BE2C (cell line): ENCODE measurements at regions not wholly inside any gene's neighbourhood (a gene's known extent, or its start where the extent isn't known, plus 50 kb on each side); places are given as distances from the start of the nearest gene placed in this dataset.

Experiments used
- DNase-seq: peaks from one replicate; pipeline ENCODE4 v3.0.0-alpha.2; 2020
- H3K27me3 ChIP-seq: fragments of 250-450 bp; sonication (Bioruptor Pico); 2 replicates; pipeline ENCODE4 v1.5.1; 2020; ENCODE audit warnings: mild to moderate bottlenecking
- H3K36me3 ChIP-seq: fragments of 250-450 bp; sonication (Bioruptor Pico); 2 replicates; pipeline ENCODE4 v1.5.1; 2020; ENCODE audit warnings: mild to moderate bottlenecking
- H3K4me1 ChIP-seq: fragments of 250-450 bp; sonication (Bioruptor Pico); 2 replicates; pipeline ENCODE4 v1.5.1; 2020
- H3K4me3 ChIP-seq: 2 replicates; pipeline ENCODE4 v1.5.1; 2011; ENCODE audit warnings: low read depth, low read length
- H3K9me3 ChIP-seq: fragments of 250-450 bp; sonication (Bioruptor Pico); 2 replicates; pipeline ENCODE4 v1.5.1; 2020
- TF ChIP-seq, protein P1 (sequence below): IDR thresholded peaks from 2 replicates; pipeline ENCODE4 v1.5.1; 2012; ENCODE audit warnings: mild to moderate bottlenecking, low read depth, low read length

DNA sequence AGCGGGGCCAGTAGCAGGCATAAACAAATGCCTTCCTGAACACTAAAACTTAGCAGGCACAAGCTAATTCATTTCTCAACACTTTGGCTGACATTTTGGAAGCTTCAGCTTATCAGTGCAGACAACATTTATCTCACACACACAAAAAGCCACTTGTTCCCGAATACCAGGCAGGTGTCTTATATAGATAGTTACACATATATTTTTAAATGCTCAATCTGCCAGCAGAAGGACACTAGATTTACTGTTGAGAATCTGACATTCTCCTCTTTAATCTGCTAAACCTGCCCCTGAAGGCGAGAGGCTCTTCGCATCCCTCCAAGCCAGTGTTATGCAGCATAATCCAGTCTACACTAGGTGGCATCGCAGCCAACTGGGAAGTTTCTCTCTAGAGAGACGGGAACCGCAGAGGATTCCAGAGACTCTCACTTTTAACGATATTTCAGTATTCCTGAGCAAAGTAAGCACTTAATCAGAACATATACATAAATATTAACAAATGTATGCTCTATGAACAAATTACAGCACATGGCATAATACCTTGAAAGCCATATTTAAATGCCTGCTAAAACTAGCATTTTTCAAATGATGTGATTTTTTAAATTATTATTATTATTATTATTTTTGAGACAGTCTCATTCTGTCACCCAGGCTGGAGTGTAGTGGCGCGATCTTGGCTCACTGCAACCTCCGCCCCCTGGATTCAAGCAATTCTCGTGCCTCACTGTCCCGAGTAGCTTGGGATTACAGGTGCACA lies 90.2 kb upstream of the SCG2 start:
- no peaks in the 10 kb centered on the region for H3K9me3 ChIP-seq
- no peaks in the 10 kb centered on the region for H3K27me3 ChIP-seq
- no peaks in the 10 kb centered on the region for H3K36me3 ChIP-seq
- DNase-seq = peak; percentile 62
- H3K4me3 ChIP-seq = no peak overlapping the region
- peaks cover 21% of the 10 kb centered on the region for H3K4me1 ChIP-seq
- TF ChIP-seq, protein P1, sequence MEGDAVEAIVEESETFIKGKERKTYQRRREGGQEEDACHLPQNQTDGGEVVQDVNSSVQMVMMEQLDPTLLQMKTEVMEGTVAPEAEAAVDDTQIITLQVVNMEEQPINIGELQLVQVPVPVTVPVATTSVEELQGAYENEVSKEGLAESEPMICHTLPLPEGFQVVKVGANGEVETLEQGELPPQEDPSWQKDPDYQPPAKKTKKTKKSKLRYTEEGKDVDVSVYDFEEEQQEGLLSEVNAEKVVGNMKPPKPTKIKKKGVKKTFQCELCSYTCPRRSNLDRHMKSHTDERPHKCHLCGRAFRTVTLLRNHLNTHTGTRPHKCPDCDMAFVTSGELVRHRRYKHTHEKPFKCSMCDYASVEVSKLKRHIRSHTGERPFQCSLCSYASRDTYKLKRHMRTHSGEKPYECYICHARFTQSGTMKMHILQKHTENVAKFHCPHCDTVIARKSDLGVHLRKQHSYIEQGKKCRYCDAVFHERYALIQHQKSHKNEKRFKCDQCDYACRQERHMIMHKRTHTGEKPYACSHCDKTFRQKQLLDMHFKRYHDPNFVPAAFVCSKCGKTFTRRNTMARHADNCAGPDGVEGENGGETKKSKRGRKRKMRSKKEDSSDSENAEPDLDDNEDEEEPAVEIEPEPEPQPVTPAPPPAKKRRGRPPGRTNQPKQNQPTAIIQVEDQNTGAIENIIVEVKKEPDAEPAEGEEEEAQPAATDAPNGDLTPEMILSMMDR = peak; percentile 87

DNA sequence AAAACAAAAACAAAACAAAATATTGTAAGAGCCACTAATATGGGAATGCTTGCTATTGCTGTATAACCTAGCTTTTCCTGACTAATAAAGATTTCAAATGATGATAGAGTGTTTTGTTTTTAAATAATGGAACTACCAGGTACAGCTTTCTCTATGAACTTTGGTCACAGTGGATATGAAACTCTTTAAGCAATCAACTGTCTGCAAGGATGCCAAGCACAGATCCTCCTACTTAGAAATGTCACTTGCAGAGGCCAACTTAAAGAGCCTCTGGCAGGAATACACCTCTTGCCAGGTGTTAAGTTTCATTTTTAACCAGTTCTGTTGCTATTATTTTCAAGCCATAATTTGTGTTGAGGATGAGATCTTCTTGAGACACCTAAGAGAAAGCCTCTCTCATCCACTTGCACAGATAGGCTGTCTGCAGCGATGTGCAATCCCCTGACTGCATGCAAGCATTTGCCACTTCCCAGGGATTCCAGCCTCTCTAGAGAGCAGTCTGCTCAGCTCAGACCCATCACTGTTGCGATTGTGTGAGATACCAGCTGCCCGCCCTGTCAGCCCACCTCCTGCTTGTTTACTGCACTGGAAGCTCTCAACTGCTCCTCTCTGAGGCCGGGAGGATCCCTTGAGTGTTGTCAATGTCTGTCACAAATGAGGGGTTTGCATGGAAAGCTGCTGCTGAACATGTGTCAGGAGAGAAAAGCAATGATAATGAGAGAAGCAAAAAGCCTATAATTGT lies 86.1 kb upstream of the SCG2 start:
- H3K36me3 ChIP-seq = no peaks in the 10 kb centered on the region
- no peak overlapping the region for H3K4me3 ChIP-seq
- TF ChIP-seq, protein P1 = no peak
- H3K9me3 ChIP-seq = no peaks in the 10 kb centered on the region
- peak; percentile 60 for DNase-seq
- H3K4me1 ChIP-seq = peaks cover 21% of the 10 kb centered on the region
- H3K27me3 ChIP-seq = no peaks in the 10 kb centered on the region

DNA sequence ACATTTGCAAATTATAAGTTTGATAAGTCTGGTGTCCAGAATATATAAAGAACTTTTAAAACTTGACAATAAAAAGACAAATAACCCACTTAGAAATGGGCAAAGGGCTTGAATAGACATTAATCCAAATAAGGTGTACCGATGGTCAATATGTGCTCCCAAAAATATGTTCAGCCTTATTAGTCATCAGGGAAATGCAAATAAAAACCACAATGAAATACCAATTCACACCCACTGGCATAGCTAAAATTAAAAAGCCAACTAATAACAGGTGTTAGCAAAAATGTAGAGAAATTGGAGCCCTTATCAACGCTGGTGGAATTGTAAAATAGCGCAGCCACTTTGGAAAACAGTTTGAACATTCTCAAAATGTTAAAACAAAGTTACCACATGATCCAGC lies 79.0 kb upstream of the SCG2 start:
- H3K4me3 ChIP-seq = no peak overlapping the region
- DNase-seq = no peak
- TF ChIP-seq, protein P1 = no peak

DNA sequence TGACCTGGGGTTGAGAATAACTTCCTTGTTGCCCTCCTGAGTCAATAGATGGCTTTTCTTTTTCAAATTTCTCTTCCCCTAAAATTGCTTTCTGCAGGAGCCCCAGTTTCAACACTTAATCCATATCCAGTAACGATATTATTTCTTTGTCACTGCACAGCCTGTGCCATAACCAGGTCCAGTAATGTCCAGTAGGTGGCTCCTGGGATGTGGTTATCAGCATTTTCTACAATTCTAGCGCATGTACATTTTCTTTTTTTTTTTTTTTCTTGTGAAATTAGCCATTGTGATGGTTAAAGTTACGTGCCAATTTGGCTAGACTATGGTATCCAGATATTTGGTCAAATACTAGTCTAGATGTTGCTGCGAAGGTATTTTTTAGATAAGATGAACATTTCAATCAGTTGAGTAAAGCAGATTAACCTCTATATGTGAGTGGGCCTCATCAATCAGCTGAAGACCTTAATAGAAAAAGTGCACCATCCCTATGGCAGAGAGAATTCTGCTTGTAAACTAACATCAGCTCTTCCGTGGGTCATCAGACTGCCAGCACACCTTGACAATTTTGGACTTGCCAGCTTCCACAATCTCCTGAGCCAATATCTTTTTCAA lies 72.9 kb upstream of the SCG2 start:
- Histone ChIP-seq H3K4me1 (no peaks in the 10 kb centered on the region), H3K9me3 (no peaks in the 10 kb centered on the region), H3K36me3 (no peaks in the 10 kb centered on the region), H3K27me3 (no peaks in the 10 kb centered on the region), H3K4me3 (no peak overlapping the region)
- TF ChIP-seq, protein P1 = peak; percentile 85
- peak; percentile 49 for DNase-seq

More for the DNA sequence above, 79.0 kb upstream of the SCG2 start:
- Histone ChIP-seq H3K4me1 (no peaks in the 10 kb centered on the region), H3K36me3 (no peaks in the 10 kb centered on the region), H3K9me3 (no peaks in the 10 kb centered on the region), H3K27me3 (no peaks in the 10 kb centered on the region)

DNA sequence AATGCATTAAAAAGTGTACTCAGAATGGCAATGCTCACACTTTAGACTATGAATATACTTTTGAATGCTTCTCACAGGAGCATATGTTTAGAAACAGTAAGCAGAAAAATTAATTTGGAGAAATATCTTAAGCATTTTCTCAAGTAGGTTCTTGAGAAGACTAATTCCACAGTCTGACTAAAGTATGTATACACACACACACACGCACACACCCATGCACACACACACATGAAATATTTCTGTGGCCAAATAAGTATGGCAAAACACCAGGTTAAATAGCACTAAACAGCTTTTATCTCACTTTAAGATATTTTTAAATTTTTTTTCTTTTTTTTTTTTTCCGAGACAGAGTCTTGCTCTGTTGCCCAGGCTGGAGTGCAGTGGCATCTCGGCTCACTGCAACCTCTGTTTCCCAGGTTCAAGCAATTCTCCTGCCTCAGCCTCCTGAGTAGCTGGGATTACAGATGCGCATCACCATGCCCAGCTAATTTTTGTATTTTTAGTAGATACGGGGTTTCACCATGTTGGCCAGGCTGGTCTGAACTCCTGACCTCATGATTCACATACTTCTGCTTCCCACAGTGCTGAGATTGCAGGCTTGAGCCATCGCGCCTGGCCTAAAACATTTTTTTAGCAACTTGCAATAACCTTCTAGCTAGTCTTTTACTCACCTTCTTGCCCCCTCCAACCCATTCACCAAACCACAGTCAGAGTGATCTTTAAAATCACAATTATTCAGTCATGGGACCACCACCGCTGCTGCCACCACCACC lies 67.5 kb upstream of the SCG2 start:
- Histone ChIP-seq H3K4me3 (no peak overlapping the region), H3K4me1 (peaks cover 4% of the 10 kb centered on the region), H3K27me3 (no peaks in the 10 kb centered on the region), H3K36me3 (no peaks in the 10 kb centered on the region), H3K9me3 (no peaks in the 10 kb centered on the region)
- TF ChIP-seq, protein P1 = no peak
- no peak for DNase-seq
